HG03378 (cell line): ENCODE measurements at regions not wholly inside any gene's neighbourhood (a gene's known extent, or its start where the extent isn't known, plus 50 kb on each side); places are given as distances from the start of the nearest gene placed in this dataset.
"Not testable (repeated sequence)": the region's sequence is repeated elsewhere in the genome, so short reads cannot be mapped to it uniquely, and the experiment has no call there.

Experiments
- ATAC-seq: cut with Tn5 transposase; IDR thresholded peaks from one replicate; pipeline ENCODE4 v1.9.1; 2021; ENCODE audit warnings: mild to moderate bottlenecking, moderate library complexity; ENCODE audit not compliant: unreplicated experiment

GRCh38 chr10:109732254-109732965, 190.9 kb downstream of the XPNPEP1 start:
- no peak for ATAC-seq

- not testable (repeated sequence) for ATAC-seq
Measured at GRCh38 chr10:109729895-109730294, 193.4 kb downstream of the XPNPEP1 start.

DNA sequence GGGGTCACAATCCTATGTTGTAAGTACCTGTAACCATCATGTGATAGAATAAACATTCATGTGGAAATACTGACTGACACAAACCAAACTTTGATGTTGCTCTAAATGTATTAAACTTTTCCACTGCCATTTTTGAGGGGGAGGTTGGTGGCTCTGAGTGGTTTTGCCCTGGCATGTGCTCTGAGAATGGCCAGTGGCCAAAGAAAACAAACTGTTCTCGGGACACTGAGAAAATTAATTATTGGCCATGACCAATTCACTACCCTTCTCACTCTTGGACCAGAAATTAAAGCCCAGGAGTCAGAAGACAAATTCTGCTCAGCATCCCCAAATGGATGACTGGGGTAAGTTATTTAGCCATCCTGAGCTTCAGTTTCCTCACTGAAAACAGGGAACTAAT, 195.9 kb downstream of the XPNPEP1 start:
- no peak for ATAC-seq

DNA sequence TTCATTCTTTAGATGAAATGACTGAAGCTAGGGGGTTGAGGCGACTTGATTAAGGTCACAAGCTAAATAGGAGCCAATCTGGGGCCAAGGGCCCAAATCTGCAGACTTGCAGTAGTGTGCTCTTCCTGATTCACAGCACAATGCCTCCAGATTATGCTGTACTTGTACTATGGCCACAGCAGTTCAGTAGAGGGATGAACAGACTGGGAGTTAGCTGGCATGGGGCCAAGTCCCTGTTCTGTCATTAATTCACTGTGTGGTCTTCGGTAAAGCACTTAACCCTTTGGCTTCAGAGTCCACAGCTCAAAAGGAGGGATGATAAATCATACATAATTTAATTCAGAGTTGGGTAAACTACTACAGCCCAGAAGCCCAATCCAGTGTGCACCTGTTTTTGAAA, 196.8 kb downstream of the XPNPEP1 start:
- no peak for ATAC-seq

DNA sequence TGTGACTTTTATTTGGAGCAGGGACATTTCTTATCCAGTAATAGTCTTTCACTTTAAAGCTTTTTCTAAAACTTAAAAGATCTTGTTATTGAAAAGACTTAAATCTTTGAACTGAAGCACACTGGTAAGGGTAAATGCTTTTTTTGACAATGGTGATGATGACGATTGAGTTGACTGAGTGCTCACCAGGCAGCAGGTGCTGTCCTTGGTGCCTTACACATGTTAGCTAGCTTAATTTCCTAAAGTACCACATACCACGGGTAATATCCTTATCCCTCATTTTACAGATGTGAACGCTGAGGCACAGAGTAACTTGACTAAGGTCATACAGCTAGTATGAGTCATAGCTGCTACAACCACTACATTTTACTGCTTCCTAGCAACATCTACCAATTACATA, 200.0 kb downstream of the XPNPEP1 start:
- ATAC-seq = no peak

DNA sequence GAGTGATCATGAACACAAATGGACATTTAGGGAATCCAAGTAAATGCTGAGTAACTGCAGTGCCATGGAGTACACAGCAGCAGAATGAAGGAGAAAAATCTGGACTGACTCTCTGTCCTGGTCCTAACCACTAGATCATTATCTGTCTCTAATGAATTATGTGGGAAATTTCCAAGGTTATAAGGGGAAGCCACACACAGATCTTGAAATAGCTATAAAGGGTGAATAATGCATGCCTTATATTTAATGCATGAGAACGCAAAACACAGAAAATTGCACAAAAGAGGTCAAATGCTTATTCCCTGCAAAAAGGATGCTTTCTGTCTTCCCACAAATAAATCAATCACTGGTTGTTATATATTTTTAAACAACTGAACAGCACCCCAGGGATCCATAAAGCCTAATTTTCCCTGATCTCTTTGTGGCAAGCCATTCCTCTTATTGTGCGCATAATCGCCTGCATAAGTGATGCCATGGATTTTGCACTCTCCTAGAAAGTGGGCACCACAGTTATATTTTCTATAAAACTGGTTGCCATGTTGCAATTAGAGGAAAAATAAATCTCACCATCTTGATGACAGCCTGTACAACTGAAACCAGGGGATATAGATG, 201.8 kb downstream of the XPNPEP1 start:
- ATAC-seq = no peak

- no peak for ATAC-seq
Measured at GRCh38 chr10:109706026-109706560, 217.2 kb downstream of the XPNPEP1 start.

- ATAC-seq = no peak
Measured at GRCh38 chr10:109701633-109702215, 221.6 kb downstream of the XPNPEP1 start.

DNA sequence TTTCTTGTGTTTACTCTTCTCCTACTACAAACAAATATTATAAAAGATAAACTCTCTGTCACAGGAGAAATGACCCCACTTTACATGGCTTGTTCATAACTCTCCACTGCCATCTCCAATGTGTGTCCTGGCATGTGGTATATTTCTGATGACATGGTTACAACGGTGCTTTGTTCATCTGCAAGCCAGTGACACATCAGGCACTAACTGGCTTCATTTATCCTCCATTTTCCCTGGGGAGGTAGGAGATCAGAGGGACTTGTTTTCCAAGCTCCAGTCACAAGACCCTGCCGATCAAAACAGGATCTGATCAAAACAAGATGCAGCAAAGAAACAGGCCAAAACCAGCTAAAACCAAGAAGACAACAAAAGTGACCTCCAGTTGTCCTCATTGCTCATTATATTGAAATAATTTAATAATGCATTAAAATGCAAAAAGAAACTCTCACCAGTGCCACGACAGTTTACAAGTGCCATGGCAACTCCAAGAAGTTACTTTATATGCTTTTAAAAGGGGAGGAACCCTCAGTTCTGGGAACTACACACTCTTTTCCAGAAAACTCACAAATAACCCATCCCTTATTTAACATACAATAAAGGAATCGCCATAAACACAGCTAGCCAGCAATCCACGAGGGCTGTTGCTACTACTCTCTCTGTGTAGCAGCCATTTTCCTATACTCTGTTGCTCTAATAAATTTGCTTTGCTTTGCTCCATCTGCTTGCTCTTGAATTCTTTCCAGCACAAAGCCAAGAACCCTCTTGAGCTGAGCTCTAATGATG, 224.2 kb downstream of the XPNPEP1 start:
- ATAC-seq = no peak

DNA sequence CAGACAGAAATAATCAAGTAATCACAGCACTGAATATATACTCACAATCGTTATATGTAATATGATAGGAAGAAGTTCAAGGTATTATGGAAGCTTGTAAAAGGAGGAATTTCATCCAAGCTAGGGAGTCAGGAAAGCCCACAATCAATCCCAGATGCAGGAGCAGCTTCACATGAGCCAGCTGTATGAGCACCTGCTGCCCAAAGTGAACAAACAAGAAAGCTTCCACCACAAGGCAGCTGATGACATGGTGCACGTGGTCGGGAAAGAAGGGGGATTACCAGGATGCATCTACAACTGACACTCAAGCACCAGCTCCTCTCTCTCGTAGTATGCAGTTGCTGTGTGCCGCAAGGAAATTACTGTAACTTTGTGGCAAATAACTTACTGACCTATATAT, 225.2 kb downstream of the XPNPEP1 start:
- no peak for ATAC-seq

- no peak for ATAC-seq
Measured at GRCh38 chr10:109696981-109697775, 226.1 kb downstream of the XPNPEP1 start.

DNA sequence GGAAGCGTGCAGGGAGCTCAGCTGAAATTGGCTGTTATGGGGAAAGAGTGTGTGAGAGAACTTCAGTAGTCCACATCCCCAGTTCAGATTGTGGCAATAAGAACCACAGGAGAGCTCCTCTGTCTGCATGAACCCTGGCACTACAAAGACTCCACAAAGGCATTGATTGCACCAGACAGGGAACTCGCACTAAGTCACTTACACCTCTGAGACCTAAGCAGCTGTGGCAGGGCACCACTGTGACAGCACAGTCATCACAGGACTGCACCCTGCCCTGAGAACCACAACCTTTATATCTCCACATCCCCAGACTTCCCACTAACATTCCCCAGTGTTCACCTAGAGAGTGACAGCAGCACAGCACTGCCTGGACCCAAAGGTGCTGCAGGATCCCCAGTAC, 226.8 kb downstream of the XPNPEP1 start:
- no peak for ATAC-seq

DNA sequence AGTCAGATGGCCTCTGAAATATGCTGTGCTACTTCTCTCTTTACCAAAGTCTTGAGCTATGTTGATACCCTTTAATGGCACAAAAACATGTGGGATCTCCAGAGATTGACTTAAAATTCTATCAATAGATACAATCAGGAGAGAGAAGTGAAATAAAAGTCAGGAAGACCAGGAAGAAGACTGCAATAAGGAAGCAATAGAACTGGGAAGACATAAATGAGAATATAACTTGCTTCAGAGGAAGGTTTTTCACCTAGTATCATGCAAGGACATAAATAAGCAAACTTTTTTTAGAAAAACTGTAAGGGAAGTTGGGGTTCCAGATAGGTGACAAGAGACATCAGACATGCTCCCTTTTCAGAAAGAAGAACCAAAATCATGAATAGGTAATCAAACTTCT, 227.3 kb downstream of the XPNPEP1 start:
- ATAC-seq = no peak

- ATAC-seq = no peak
Measured at GRCh38 chr10:109689785-109690184, 233.5 kb downstream of the XPNPEP1 start.

DNA sequence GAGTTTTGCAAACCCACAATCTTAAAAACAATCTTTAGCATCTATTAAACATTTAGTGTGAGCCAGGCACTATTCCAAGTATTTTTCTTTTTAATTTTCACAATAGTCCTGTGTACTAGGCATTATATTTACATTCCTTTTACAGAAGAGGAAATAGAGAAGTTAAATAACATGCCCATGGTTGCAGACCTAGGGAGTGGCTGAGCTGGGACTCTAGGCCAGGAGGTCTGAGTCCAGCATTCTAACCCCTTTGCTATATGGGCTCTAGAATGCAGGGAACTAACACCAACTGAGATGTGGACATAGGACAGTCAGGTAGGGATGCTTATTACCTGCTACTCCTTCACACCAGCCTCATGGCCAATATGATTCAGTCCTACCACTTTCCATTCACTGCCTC, 243.8 kb downstream of the XPNPEP1 start:
- no peak for ATAC-seq

GRCh38 chr10:109678857-109679256, 244.5 kb downstream of the XPNPEP1 start:
- no peak for ATAC-seq

DNA sequence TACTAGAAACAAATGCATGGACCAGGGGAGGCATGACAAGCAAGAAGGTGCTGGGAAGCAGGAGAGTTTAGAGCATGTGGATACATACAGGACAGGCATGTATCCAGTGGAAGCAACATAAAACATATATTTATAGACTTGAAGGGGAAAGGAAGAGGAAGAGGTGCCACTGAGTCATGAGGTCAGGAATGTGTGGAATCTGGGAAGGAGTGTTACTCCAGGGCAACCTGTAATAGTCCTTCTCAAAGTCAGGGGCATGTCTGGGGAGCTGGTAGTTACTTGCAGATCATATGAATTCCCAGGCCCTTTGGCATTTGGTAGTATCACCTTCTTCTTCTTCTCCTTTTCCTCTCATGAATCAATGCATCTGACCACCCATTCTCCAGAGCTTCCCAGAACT, 246.6 kb downstream of the XPNPEP1 start:
- ATAC-seq = no peak

GRCh38 chr10:109668703-109669102, 254.6 kb downstream of the XPNPEP1 start:
- no peak for ATAC-seq

DNA sequence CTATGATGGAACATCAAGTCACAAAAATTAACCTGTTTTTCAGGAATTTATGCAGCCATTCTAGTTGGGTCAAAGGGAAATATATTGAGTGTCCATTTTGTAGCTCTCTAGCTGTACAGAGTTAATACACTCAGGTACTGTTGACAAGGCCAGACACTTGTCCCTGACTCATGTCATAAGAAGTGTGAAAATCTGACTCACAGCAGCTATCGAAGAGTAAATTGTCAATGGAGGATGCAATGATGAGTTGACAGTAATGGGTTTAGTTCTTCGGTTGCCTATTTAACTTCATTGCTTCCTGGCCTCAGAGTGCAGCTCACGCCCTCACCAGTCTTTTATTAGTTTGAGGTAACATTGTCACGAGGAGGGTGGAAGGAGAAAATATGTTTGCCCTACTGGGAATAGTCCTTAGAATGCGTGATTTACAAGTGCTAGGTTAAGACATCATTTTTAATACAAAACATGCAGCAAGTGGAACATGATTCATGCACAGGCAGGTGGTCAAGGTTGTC, 255.1 kb downstream of the XPNPEP1 start:
- ATAC-seq = no peak

DNA sequence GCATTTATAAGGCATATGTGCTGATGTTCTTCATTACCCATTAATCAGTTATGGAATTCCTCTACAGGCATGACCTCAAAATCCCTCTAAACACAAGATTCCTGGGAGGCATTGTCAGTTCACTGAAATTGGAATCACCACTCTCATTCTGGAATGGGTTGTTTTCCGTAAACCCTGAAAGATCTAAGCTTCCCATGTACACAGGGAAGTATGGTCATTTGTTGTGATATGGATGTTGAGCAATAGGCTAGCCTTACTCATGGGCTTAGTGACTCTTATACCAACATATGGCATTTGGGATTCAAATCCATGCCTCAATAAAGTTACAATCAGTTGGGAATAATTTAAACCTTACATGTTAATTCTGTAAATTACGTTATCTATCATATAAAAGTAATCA, 258.0 kb downstream of the XPNPEP1 start:
- ATAC-seq = no peak
